GM23338 (cell line): ENCODE measurements at regions not wholly inside any gene's neighbourhood (a gene's known extent, or its start where the extent isn't known, plus 50 kb on each side); places are given as distances from the start of the nearest gene placed in this dataset.

Experiments used
- ATAC-seq: fragments of 200-7000 bp; cut with Tn5 transposase; 3 replicates; pipeline ENCODE4 v1.9.1; 2020
- DNase-seq: peaks from one replicate; pipeline ENCODE4 v3.0.0-alpha.2; 2015; ENCODE audit warnings: low spot score
- H2AFZ ChIP-seq: fragments of 200-600 bp; sonication (generic); 2 replicates; pipeline ENCODE4 v1.8.0; 2016; ENCODE audit warnings: antibody characterized with exemption, mild to moderate bottlenecking, moderate library complexity
- H3F3A ChIP-seq: fragments of 200-600 bp; sonication (generic); replicated peaks from 2 replicates; pipeline ENCODE4 v1.8.0; 2017; ENCODE audit warnings: antibody characterized with exemption, mixed run types, low read depth
- H3K27ac ChIP-seq: fragments of 200-600 bp; sonication (generic); 2 replicates; pipeline ENCODE4 v1.6.1; 2016; ENCODE audit warnings: low read depth
- H3K27me3 ChIP-seq: fragments of 200-600 bp; sonication (generic); 2 replicates; pipeline ENCODE4 v1.8.0; 2016; ENCODE audit warnings: mild to moderate bottlenecking, mixed run types, moderate library complexity; ENCODE audit not compliant: insufficient read depth
- H3K36me3 ChIP-seq: fragments of 200-600 bp; sonication (generic); 2 replicates; pipeline ENCODE4 v1.8.0; 2016; ENCODE audit warnings: mild to moderate bottlenecking; ENCODE audit not compliant: insufficient read depth
- H3K4me1 ChIP-seq: fragments of 200-600 bp; sonication (generic); 2 replicates; pipeline ENCODE4 v1.8.0; 2016; ENCODE audit warnings: mild to moderate bottlenecking, moderate library complexity; ENCODE audit not compliant: insufficient read depth
- H3K4me2 ChIP-seq: fragments of 200-600 bp; sonication (generic); 2 replicates; pipeline ENCODE4 v1.7.1; 2017; ENCODE audit warnings: mixed run types
- H3K4me3 ChIP-seq: fragments of 200-600 bp; sonication (generic); 2 replicates; pipeline ENCODE4 v1.6.1; 2016; ENCODE audit warnings: mixed run types
- H3K79me2 ChIP-seq: fragments of 200-600 bp; sonication (generic); replicated peaks from 2 replicates; pipeline ENCODE4 v1.8.0; 2017; ENCODE audit warnings: mild to moderate bottlenecking; ENCODE audit not compliant: insufficient read depth
- H3K9me2 ChIP-seq: fragments of 200-600 bp; sonication (generic); 2 replicates; pipeline ENCODE4 v1.8.0; 2017; ENCODE audit not compliant: insufficient read depth
- H4K20me1 ChIP-seq: fragments of 200-600 bp; sonication (generic); replicated peaks from 2 replicates; pipeline ENCODE4 v1.8.0; 2017; ENCODE audit warnings: mild to moderate bottlenecking; ENCODE audit not compliant: insufficient read depth
- H3K27ac Mint-ChIP-seq: 2 replicates; pipeline ENCODE4 v1.8.0; 2020; ENCODE audit warnings: inconsistent platforms, mild to moderate bottlenecking, moderate library complexity, mixed read lengths
- H3K27me3 Mint-ChIP-seq: 3 replicates; pipeline ENCODE4 v1.8.0; 2022; ENCODE audit warnings: low read depth, mild to moderate bottlenecking, moderate library complexity, mixed read lengths, inconsistent platforms; ENCODE audit not compliant: insufficient read depth, poor library complexity
- H3K36me3 Mint-ChIP-seq: 3 replicates; pipeline ENCODE4 v1.8.0; 2021; ENCODE audit warnings: low read depth, mild to moderate bottlenecking, inconsistent platforms, moderate library complexity, mixed read lengths
- H3K4me1 Mint-ChIP-seq: 3 replicates; pipeline ENCODE4 v1.8.0; 2020; ENCODE audit warnings: mild to moderate bottlenecking, inconsistent platforms, mixed read lengths
- H3K4me3 Mint-ChIP-seq: 3 replicates; pipeline ENCODE4 v1.8.0; 2021; ENCODE audit warnings: moderate library complexity, mild to moderate bottlenecking, inconsistent platforms, mixed read lengths
- H3K9me3 Mint-ChIP-seq: 3 replicates; pipeline ENCODE4 v1.8.0; 2020; ENCODE audit warnings: moderate library complexity, mild to moderate bottlenecking, inconsistent platforms, mixed read lengths
- CREB1 ChIP-seq: fragments of 250-450 bp; sonication (Bioruptor Pico); IDR thresholded peaks from 2 replicates; pipeline ENCODE4 v1.5.0; 2020; ENCODE audit warnings: low read depth, mild to moderate bottlenecking, moderate library complexity
- EZH2 ChIP-seq: fragments of 200-600 bp; sonication (generic); IDR thresholded peaks from one replicate; pipeline ENCODE4 v1.8.0; 2017; ENCODE audit warnings: antibody characterized with exemption, mild to moderate bottlenecking, low read depth; ENCODE audit not compliant: unreplicated experiment
- EZH2phosphoT487 ChIP-seq: fragments of 200-600 bp; sonication (generic); IDR thresholded peaks from one replicate; pipeline ENCODE4 v1.8.1; 2018; ENCODE audit warnings: antibody characterized with exemption; ENCODE audit not compliant: unreplicated experiment
- JUNB ChIP-seq: IDR thresholded peaks from one replicate; pipeline ENCODE4 v1.6.1; 2016; ENCODE audit warnings: antibody characterized with exemption; ENCODE audit not compliant: unreplicated experiment
- NANOG ChIP-seq: IDR thresholded peaks from 2 replicates; pipeline ENCODE4 v1.6.1; 2016; ENCODE audit warnings: antibody characterized with exemption, borderline replicate concordance
- POLR2AphosphoS5 ChIP-seq: IDR thresholded peaks from 2 replicates; pipeline ENCODE4 v1.6.1; 2016; ENCODE audit warnings: antibody characterized with exemption, low read depth
- ZNF331 ChIP-seq: fragments of 250-450 bp; sonication (Bioruptor Pico); IDR thresholded peaks from 2 replicates; pipeline ENCODE4 v1.5.0; 2020; ENCODE audit warnings: low read depth, mild to moderate bottlenecking, moderate library complexity
- TF ChIP-seq, protein P1 (sequence below): IDR thresholded peaks from 2 replicates; pipeline ENCODE4 v1.6.1; 2016; ENCODE audit warnings: antibody characterized with exemption
- TF ChIP-seq, protein P2 (sequence below): fragments of 250-450 bp; sonication (Bioruptor Pico); IDR thresholded peaks from 2 replicates; pipeline ENCODE4 v1.5.0; 2020; ENCODE audit warnings: mild to moderate bottlenecking, moderate library complexity

GRCh38 chr11:27234961-27235360 lies 128.1 kb downstream of the CCDC34 start:
- H3K27ac ChIP-seq: no peak overlapping the region
- ATAC-seq (no peak), DNase-seq (no peak)
- Mint-ChIP-seq H3K27me3 (no peaks in the 10 kb centered on the region), H3K36me3 (no peaks in the 10 kb centered on the region), H3K9me3 (no peaks in the 10 kb centered on the region), H3K4me1 (peaks cover 7% of the 10 kb centered on the region), H3K27ac (no peak overlapping the region), H3K4me3 (no peak overlapping the region)
- H3F3A ChIP-seq: no peaks in the 10 kb centered on the region
- no peaks in the 10 kb centered on the region; the same call in 1 of the 2 replicates for H3K9me2 ChIP-seq
- H3K27me3 ChIP-seq: no peaks in the 10 kb centered on the region
- H3K4me3 ChIP-seq: no peak overlapping the region
- no peaks in the 10 kb centered on the region for H4K20me1 ChIP-seq
- no peak overlapping the region for H3K4me2 ChIP-seq
- H3K79me2 ChIP-seq: no peaks in the 10 kb centered on the region
- no peaks in the 10 kb centered on the region for H3K36me3 ChIP-seq
- H3K4me1 ChIP-seq: no peaks in the 10 kb centered on the region
- no peak overlapping the region for H2AFZ ChIP-seq
- TF ChIP-seq POLR2AphosphoS5 (no peak), ZNF331 (no peak), NANOG (no peak), CREB1 (CRISPR knock-in tag) (no peak), EZH2 (no peak), JUNB (no peak), EZH2phosphoT487 (no peak)
- TF ChIP-seq, protein P1, sequence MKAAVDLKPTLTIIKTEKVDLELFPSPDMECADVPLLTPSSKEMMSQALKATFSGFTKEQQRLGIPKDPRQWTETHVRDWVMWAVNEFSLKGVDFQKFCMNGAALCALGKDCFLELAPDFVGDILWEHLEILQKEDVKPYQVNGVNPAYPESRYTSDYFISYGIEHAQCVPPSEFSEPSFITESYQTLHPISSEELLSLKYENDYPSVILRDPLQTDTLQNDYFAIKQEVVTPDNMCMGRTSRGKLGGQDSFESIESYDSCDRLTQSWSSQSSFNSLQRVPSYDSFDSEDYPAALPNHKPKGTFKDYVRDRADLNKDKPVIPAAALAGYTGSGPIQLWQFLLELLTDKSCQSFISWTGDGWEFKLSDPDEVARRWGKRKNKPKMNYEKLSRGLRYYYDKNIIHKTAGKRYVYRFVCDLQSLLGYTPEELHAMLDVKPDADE: no peak
- TF ChIP-seq, protein P2, sequence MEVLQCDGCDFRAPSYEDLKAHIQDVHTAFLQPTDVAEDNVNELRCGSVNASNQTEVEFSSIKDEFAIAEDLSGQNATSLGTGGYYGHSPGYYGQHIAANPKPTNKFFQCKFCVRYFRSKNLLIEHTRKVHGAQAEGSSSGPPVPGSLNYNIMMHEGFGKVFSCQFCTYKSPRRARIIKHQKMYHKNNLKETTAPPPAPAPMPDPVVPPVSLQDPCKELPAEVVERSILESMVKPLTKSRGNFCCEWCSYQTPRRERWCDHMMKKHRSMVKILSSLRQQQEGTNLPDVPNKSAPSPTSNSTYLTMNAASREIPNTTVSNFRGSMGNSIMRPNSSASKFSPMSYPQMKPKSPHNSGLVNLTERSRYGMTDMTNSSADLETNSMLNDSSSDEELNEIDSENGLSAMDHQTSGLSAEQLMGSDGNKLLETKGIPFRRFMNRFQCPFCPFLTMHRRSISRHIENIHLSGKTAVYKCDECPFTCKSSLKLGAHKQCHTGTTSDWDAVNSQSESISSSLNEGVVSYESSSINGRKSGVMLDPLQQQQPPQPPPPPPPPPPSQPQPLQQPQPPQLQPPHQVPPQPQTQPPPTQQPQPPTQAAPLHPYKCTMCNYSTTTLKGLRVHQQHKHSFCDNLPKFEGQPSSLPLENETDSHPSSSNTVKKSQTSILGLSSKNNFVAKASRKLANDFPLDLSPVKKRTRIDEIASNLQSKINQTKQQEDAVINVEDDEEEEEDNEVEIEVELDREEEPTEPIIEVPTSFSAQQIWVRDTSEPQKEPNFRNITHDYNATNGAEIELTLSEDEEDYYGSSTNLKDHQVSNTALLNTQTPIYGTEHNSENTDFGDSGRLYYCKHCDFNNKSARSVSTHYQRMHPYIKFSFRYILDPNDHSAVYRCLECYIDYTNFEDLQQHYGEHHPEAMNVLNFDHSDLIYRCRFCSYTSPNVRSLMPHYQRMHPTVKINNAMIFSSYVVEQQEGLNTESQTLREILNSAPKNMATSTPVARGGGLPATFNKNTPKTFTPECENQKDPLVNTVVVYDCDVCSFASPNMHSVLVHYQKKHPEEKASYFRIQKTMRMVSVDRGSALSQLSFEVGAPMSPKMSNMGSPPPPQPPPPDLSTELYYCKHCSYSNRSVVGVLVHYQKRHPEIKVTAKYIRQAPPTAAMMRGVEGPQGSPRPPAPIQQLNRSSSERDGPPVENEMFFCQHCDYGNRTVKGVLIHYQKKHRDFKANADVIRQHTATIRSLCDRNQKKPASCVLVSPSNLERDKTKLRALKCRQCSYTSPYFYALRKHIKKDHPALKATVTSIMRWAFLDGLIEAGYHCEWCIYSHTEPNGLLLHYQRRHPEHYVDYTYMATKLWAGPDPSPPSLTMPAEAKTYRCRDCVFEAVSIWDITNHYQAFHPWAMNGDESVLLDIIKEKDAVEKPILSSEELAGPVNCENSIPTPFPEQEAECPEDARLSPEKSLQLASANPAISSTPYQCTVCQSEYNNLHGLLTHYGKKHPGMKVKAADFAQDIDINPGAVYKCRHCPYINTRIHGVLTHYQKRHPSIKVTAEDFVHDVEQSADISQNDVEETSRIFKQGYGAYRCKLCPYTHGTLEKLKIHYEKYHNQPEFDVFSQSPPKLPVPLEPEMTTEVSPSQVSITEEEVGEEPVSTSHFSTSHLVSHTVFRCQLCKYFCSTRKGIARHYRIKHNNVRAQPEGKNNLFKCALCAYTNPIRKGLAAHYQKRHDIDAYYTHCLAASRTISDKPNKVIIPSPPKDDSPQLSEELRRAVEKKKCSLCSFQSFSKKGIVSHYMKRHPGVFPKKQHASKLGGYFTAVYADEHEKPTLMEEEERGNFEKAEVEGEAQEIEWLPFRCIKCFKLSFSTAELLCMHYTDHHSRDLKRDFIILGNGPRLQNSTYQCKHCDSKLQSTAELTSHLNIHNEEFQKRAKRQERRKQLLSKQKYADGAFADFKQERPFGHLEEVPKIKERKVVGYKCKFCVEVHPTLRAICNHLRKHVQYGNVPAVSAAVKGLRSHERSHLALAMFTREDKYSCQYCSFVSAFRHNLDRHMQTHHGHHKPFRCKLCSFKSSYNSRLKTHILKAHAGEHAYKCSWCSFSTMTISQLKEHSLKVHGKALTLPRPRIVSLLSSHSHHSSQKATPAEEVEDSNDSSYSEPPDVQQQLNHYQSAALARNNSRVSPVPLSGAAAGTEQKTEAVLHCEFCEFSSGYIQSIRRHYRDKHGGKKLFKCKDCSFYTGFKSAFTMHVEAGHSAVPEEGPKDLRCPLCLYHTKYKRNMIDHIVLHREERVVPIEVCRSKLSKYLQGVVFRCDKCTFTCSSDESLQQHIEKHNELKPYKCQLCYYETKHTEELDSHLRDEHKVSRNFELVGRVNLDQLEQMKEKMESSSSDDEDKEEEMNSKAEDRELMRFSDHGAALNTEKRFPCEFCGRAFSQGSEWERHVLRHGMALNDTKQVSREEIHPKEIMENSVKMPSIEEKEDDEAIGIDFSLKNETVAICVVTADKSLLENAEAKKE (CRISPR knock-in tag): no peak
